OCI-LY3 (cell line): ENCODE measurements at regions not wholly inside any gene's neighbourhood (a gene's known extent, or its start where the extent isn't known, plus 50 kb on each side); places are given as distances from the start of the nearest gene placed in this dataset.

Experiments
- H2AFZ ChIP-seq: fragments of 200-600, 300-600 bp; shearing (Covaris generic); 2 replicates; pipeline ENCODE4 v1.6.0; 2014; ENCODE audit warnings: antibody characterized with exemption, low read depth, low read length
- H3K27ac ChIP-seq: fragments of 200-600, 300-600 bp; sonication (generic); 2 replicates; pipeline ENCODE4 v1.5.1; 2014; ENCODE audit warnings: mild to moderate bottlenecking, low read length, moderate library complexity, mixed read lengths
- H3K27me3 ChIP-seq: fragments of 200-600, 300-600 bp; sonication (generic); 2 replicates; pipeline ENCODE4 v1.6.1; 2014; ENCODE audit warnings: low read depth, low read length, mixed read lengths
- H3K36me3 ChIP-seq: fragments of 200-600, 300-600 bp; sonication (generic); replicated peaks from 2 replicates; pipeline ENCODE3; 2014; ENCODE audit warnings: low read depth, low read length, mixed read lengths
- H3K4me1 ChIP-seq: fragments of 300-600, 200-600 bp; sonication (generic); 2 replicates; pipeline ENCODE4 v1.6.1; 2014; ENCODE audit warnings: low read length, mixed read lengths
- H3K4me2 ChIP-seq: fragments of 200-600, 300-600 bp; sonication (generic); 2 replicates; pipeline ENCODE4 v1.6.1; 2014; ENCODE audit warnings: low read length, mixed read lengths
- H3K4me3 ChIP-seq: fragments of 300-600, 200-600 bp; sonication (generic); 2 replicates; pipeline ENCODE4 v1.5.1; 2014; ENCODE audit warnings: antibody characterized with exemption, mild to moderate bottlenecking, low read length, moderate library complexity
- H3K79me2 ChIP-seq: fragments of 300-600, 200-600 bp; shearing (Covaris generic); 2 replicates; pipeline ENCODE4 v1.6.1; 2014; ENCODE audit warnings: mild to moderate bottlenecking, low read length, mixed read lengths
- H3K9ac ChIP-seq: fragments of 300-600, 200-600 bp; shearing (Covaris generic); 2 replicates; pipeline ENCODE4 v1.6.0; 2014; ENCODE audit warnings: mild to moderate bottlenecking, low read length, moderate library complexity
- H3K9me3 ChIP-seq: fragments of 200-600, 300-600 bp; shearing (Covaris generic); 2 replicates; pipeline ENCODE4 v1.6.1; 2014; ENCODE audit warnings: low read length, mixed read lengths; ENCODE audit not compliant: insufficient read depth
- H4K20me1 ChIP-seq: fragments of 200-600, 300-600 bp; sonication (generic); 2 replicates; pipeline ENCODE4 v1.6.1; 2016; ENCODE audit warnings: low read length, mixed read lengths; ENCODE audit not compliant: insufficient read depth
- CTCF ChIP-seq: fragments of 200-600, 300-600 bp; sonication (generic); IDR thresholded peaks from 2 replicates; pipeline ENCODE4 v1.5.1; 2014; ENCODE audit warnings: antibody characterized with exemption, low read length, low read depth
- EZH2phosphoT487 ChIP-seq: fragments of 200-600 bp; shearing (Covaris generic); IDR thresholded peaks from 2 replicates; pipeline ENCODE4 v1.6.1; 2018; ENCODE audit warnings: antibody characterized with exemption, mixed run types, low read depth

- no peak overlapping the region for H3K4me3 ChIP-seq
These were observed 389.3 kb downstream of the TBL1XR1 start for GRCh38 chr3:176807938-176808337.

GRCh38 chr3:176799675-176800074, 397.6 kb downstream of the TBL1XR1 start:
- Histone ChIP-seq H3K9me3 (no peaks in the 10 kb centered on the region), H3K27ac (no peak overlapping the region), H3K9ac (no peak overlapping the region), H2AFZ (no peak overlapping the region; the same call in 1 of the 2 replicates), H3K4me1 (no peaks in the 10 kb centered on the region), H3K4me2 (no peak overlapping the region), H3K36me3 (no peaks in the 10 kb centered on the region), H3K4me3 (no peak overlapping the region), H4K20me1 (no peaks in the 10 kb centered on the region), H3K79me2 (no peaks in the 10 kb centered on the region), H3K27me3 (no peaks in the 10 kb centered on the region)
- no peak for TF ChIP-seq CTCF
- TF ChIP-seq EZH2phosphoT487, result no peak

More at GRCh38 chr3:176807938-176808337, 389.3 kb downstream of the TBL1XR1 start:
- H3K4me1 ChIP-seq, result peaks cover 8% of the 10 kb centered on the region
- H3K9me3 ChIP-seq, result no peaks in the 10 kb centered on the region
- no peaks in the 10 kb centered on the region for H3K79me2 ChIP-seq
- no peaks in the 10 kb centered on the region for H4K20me1 ChIP-seq
- H3K36me3 ChIP-seq, result no peaks in the 10 kb centered on the region
- H3K9ac ChIP-seq, result no peak overlapping the region
- no peaks in the 10 kb centered on the region for H3K27me3 ChIP-seq
- no peak overlapping the region for H3K27ac ChIP-seq
- TF ChIP-seq EZH2phosphoT487 (no peak), CTCF (no peak)
- no peak overlapping the region for H2AFZ ChIP-seq
- H3K4me2 ChIP-seq, result no peak overlapping the region

- TF ChIP-seq EZH2phosphoT487, result no peak
- TF ChIP-seq CTCF, result no peak
- no peak overlapping the region for H2AFZ ChIP-seq
These were observed 398.6 kb downstream of the TBL1XR1 start for GRCh38 chr3:176798680-176799079.

GRCh38 chr3:176796371-176796770, 400.9 kb downstream of the TBL1XR1 start:
- no peak overlapping the region for H2AFZ ChIP-seq
- no peaks in the 10 kb centered on the region for H3K9me3 ChIP-seq
- no peak overlapping the region for H3K9ac ChIP-seq
- no peak overlapping the region for H3K27ac ChIP-seq
- H4K20me1 ChIP-seq, result no peaks in the 10 kb centered on the region
- no peaks in the 10 kb centered on the region for H3K27me3 ChIP-seq
- TF ChIP-seq CTCF, result no peak
- TF ChIP-seq EZH2phosphoT487, result no peak
- no peak overlapping the region for H3K4me2 ChIP-seq
- no peaks in the 10 kb centered on the region for H3K79me2 ChIP-seq
- H3K4me3 ChIP-seq, result no peak overlapping the region
- no peaks in the 10 kb centered on the region for H3K36me3 ChIP-seq
- H3K4me1 ChIP-seq, result peaks cover 5% of the 10 kb centered on the region; the same call in 1 of the 2 replicates

More at GRCh38 chr3:176798680-176799079, 398.6 kb downstream of the TBL1XR1 start:
- H3K9ac ChIP-seq, result no peak overlapping the region
- no peak overlapping the region for H3K27ac ChIP-seq
- no peaks in the 10 kb centered on the region for H3K79me2 ChIP-seq
- peaks cover 5% of the 10 kb centered on the region; the same call in 1 of the 2 replicates for H3K4me1 ChIP-seq
- H3K9me3 ChIP-seq, result no peaks in the 10 kb centered on the region
- no peaks in the 10 kb centered on the region for H3K36me3 ChIP-seq
- no peak overlapping the region for H3K4me2 ChIP-seq
- H3K4me3 ChIP-seq, result no peak overlapping the region
- no peaks in the 10 kb centered on the region for H3K27me3 ChIP-seq
- no peaks in the 10 kb centered on the region for H4K20me1 ChIP-seq
